ENCODE measurements at regions not wholly inside any gene's neighbourhood (a gene's known extent, or its start where the extent isn't known, plus 50 kb on each side); places are given as distances from the start of the nearest gene placed in this dataset.

GRCh38 chr17:64765191-64765889 is 103.2 kb upstream of the SMURF2 start:
- Histone ChIP-seq H3K36me3 (ENCODE audit: insufficient read depth in 1 of 2, low read depth in 1 of 2) (peaks cover 3 to 36% of the 10 kb centered on the region in 2 donors), H3K9me3 (no peaks in the 10 kb centered on the region), H3K27ac (no peak overlapping the region), H3K4me1 (no peaks in the 10 kb centered on the region), H3K27me3 (ENCODE audit: insufficient read depth in 3 of 3, low read length in 2 of 3) (no peaks in the 10 kb centered on the region), H3K4me3 (no peak overlapping the region)
- 93 to 97% (median 95%) methylated on average over 7 of the region's 7 CpGs for WGBS, 3 donors
- DNase-seq (no peak), ATAC-seq (no peak)
- no peak for TF ChIP-seq CTCF (IDR thresholded peaks at IDR 0.05)
- intact Hi-C loops (cut with DNase I): no loop called here

- Histone ChIP-seq H3K27me3 (ENCODE audit: insufficient read depth in 3 of 3, low read length in 2 of 3) (no peaks in the 10 kb centered on the region), H3K4me3 (no peak overlapping the region), H3K9me3 (no peaks in the 10 kb centered on the region), H3K36me3 (ENCODE audit: insufficient read depth in 1 of 2, low read depth in 1 of 2) (peaks cover 0 to 67% of the 10 kb centered on the region in 2 donors), H3K27ac (no peak overlapping the region), H3K4me1 (no peaks in the 10 kb centered on the region)
- ATAC-seq: no peak
- no peak for TF ChIP-seq CTCF (IDR thresholded peaks at IDR 0.05)
- no peak for DNase-seq
- WGBS, 3 donors: 93 to 95% (median 94%) methylated on average over 14 of the region's 14 CpGs
- intact Hi-C loops (cut with DNase I): no loop called here
Measured at GRCh38 chr17:64750891-64751677, 89.0 kb upstream of the SMURF2 start.

- no peak for TF ChIP-seq CTCF (IDR thresholded peaks at IDR 0.05)
- Histone ChIP-seq H3K27ac (no peak overlapping the region), H3K36me3 (ENCODE audit: insufficient read depth in 1 of 2, low read depth in 1 of 2) (peaks cover 0 to 61% of the 10 kb centered on the region in 2 donors), H3K4me1 (no peaks in the 10 kb centered on the region), H3K4me3 (no peak overlapping the region), H3K27me3 (ENCODE audit: insufficient read depth in 3 of 3, low read length in 2 of 3) (no peaks in the 10 kb centered on the region), H3K9me3 (no peaks in the 10 kb centered on the region)
- DNase-seq: no peak
- WGBS, 3 donors: 89 to 90% (median 89%) methylated on average over 9 of the region's 9 CpGs
- no peak for ATAC-seq
- intact Hi-C loops (cut with DNase I): no loop called here
Measured at GRCh38 chr17:64750478-64750877, 88.4 kb upstream of the SMURF2 start.

- Histone ChIP-seq H3K36me3 (ENCODE audit: insufficient read depth in 1 of 2, low read depth in 1 of 2) (peaks cover 0 to 49% of the 10 kb centered on the region in 2 donors), H3K27me3 (ENCODE audit: insufficient read depth in 3 of 3, low read length in 2 of 3) (no peaks in the 10 kb centered on the region), H3K27ac (no peak overlapping the region), H3K4me1 (no peaks in the 10 kb centered on the region), H3K4me3 (no peak overlapping the region), H3K9me3 (no peaks in the 10 kb centered on the region)
- no peak for TF ChIP-seq CTCF (IDR thresholded peaks at IDR 0.05)
- WGBS, 3 donors: 91 to 96% (median 93%) methylated on average over 4 of the region's 4 CpGs
- ATAC-seq (no peak), DNase-seq (no peak)
- intact Hi-C loops (cut with DNase I): no loop called here
Measured at GRCh38 chr17:64749306-64749705, 87.2 kb upstream of the SMURF2 start.
